Mammary epithelial cell (primary cell): ENCODE measurements at regions not wholly inside any gene's neighbourhood (a gene's known extent, or its start where the extent isn't known, plus 50 kb on each side); places are given as distances from the start of the nearest gene placed in this dataset.

Experiments used
- CTCF ChIP-seq, 2 donors: IDR thresholded peaks in 1 of 2; conservative IDR thresholded peaks in 1 of 2; 2 replicates each; pipeline ENCODE4 v1.5.1; 2011 to 2012; ENCODE audit warnings: inconsistent platforms in 2 of 2, low read length in 2 of 2, mild to moderate bottlenecking in 2 of 2, control low read depth in 1 of 2, low read depth in 1 of 2; ENCODE audit not compliant: insufficient read depth in 1 of 2; ENCODE audit errors: extremely low read depth in 1 of 2
- EZH2 ChIP-seq: IDR thresholded peaks from 2 replicates; pipeline ENCODE4 v1.6.1; 2012; ENCODE audit warnings: low read length, inconsistent platforms, borderline replicate concordance

- TF ChIP-seq CTCF (conservative IDR thresholded peaks at IDR 0.05 in 1 of 2, IDR thresholded peaks at IDR 0.05 in 1 of 2; ENCODE audit: extremely low read depth in 1 of 2, insufficient read depth in 1 of 2, low read depth in 1 of 2, low read length in 2 of 2) = no peak
- TF ChIP-seq EZH2 = no peak
These were observed 116.9 kb upstream of the SIRPG start for GRCh38 chr20:1774479-1774878.
